Thymus (tissue), 11 donors: ENCODE measurements at regions not wholly inside any gene's neighbourhood (a gene's known extent, or its start where the extent isn't known, plus 50 kb on each side); places are given as distances from the start of the nearest gene placed in this dataset.

ENCODE experiments used
- DNase-seq, 9 donors: peaks; one replicate each; pipeline ENCODE4 v3.0.0-alpha.2; 2013; ENCODE audit warnings: low spot score in 9 of 9, low read depth in 6 of 9, missing footprints in 1 of 9
- H3K27ac ChIP-seq, 2 donors: one replicate each; pipeline ENCODE4 v1.5.1; 2013; ENCODE audit warnings: control low read depth in 1 of 2, low read depth in 1 of 2, low read length in 1 of 2, mild to moderate bottlenecking in 1 of 2, moderate library complexity in 1 of 2
- H3K27me3 ChIP-seq, 2 donors: one replicate each; pipeline ENCODE4 v1.5.1; 2013; ENCODE audit warnings: low read length in 1 of 2; ENCODE audit not compliant: control insufficient read depth in 2 of 2, insufficient read depth in 1 of 2
- H3K36me3 ChIP-seq, 2 donors: one replicate each; pipeline ENCODE4 v1.5.1; 2013; ENCODE audit warnings: low read length in 1 of 2, mild to moderate bottlenecking in 1 of 2, moderate library complexity in 1 of 2; ENCODE audit not compliant: control insufficient read depth in 2 of 2, insufficient read depth in 2 of 2
- H3K4me1 ChIP-seq, 2 donors: one replicate each; pipeline ENCODE4 v1.5.1; 2013; ENCODE audit warnings: low read length in 2 of 2; ENCODE audit not compliant: control insufficient read depth in 2 of 2, insufficient read depth in 2 of 2
- H3K4me3 ChIP-seq, 2 donors: one replicate each; pipeline ENCODE4 v1.5.1; 2013; ENCODE audit warnings: low read length in 2 of 2, control low read depth in 1 of 2, mild to moderate bottlenecking in 1 of 2
- H3K9me3 ChIP-seq, 2 donors: one replicate each; pipeline ENCODE4 v1.5.1; 2013; ENCODE audit warnings: low read length in 1 of 2, mild to moderate bottlenecking in 1 of 2; ENCODE audit not compliant: control insufficient read depth in 2 of 2, insufficient read depth in 1 of 2
- WGBS: extraction: QIAGEN DNeasy Blood & Tissue Kit; methylation state at CpG from one replicate; pipeline ENCODE4 v1.1.7; 2013; 5-methylcytosine and 5-hydroxymethylcytosine counted together
- donor health status: healthy.

DNA sequence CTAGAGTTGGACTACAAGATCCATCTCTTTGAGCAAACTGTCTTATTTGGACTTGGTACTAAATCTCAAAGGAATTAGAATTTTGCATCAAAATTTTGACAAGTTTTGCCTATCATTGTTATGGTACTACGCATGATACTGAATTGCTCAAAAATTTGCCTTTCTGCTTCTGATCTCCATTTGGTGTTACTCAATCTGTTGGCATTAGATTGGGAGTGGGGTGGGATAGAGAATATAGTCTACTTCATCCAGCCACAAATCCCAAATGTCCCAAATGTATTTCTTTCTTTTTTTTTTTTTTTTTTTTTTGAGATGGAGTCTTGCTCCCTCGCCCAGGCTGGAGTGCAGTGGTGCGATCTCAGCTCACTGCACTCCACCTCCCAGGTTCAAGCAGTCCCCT, 204.8 kb downstream of the TANC2 start:
- H3K27ac ChIP-seq, result no peak overlapping the region
- H3K36me3 ChIP-seq, result no peaks in the 10 kb centered on the region
- H3K9me3 ChIP-seq, result no peaks in the 10 kb centered on the region
- WGBS, result 96% methylated on average over 3 of the region's 3 CpGs
- DNase-seq, result no peak
- no peaks in the 10 kb centered on the region for H3K27me3 ChIP-seq
- H3K4me1 ChIP-seq, result no peaks in the 10 kb centered on the region
- H3K4me3 ChIP-seq, result no peak overlapping the region

DNA sequence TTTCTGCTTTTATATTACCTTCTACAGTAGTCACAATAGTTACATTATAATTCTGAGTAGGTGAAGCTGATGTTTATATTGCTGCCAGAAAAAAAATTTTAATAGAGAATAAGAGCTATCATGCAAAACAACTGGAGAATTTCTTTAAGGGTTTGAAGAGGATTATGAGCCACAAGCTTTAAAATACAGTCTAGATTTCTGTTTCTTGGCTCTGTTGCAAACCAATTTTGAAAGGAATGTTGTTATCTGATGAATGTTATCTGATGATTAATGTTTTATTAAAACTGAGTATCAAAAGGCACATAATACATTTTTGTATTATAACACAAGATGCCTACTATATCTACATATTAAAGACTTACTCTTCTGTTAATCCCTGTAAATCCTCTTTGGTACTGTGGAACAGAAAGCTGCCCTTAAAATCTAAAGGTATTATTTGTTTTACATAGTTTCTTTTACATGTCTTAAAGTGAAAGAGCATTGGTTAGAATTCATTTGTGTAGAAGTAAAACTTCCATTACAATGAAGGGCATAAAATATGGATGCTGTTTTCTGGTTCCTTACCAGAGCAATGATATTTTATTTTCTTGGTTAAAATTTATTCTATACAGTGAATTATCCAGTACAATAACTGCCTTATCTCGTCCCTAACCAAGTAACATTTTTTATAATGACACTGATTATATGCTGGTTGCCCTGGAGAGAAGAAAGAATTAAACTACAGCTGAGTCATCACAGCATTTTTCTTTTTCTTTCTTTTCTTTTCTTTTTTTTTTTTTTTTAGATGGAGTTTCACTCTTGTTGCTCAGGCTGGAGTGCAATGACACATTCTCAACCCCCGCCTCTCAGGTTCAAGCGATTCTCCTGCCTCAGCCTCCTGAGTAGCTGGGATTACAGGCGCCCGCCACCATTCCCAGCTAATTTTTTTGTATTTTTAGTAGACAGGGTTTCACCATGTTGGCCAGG, 205.7 kb downstream of the TANC2 start:
- WGBS, result 99% methylated on average over 5 of the region's 5 CpGs
- no peak overlapping the region for H3K27ac ChIP-seq
- H3K4me3 ChIP-seq, result no peak overlapping the region
- H3K36me3 ChIP-seq, result no peaks in the 10 kb centered on the region
- no peak for DNase-seq
- no peaks in the 10 kb centered on the region for H3K9me3 ChIP-seq
- no peaks in the 10 kb centered on the region for H3K4me1 ChIP-seq
- H3K27me3 ChIP-seq, result no peaks in the 10 kb centered on the region

DNA sequence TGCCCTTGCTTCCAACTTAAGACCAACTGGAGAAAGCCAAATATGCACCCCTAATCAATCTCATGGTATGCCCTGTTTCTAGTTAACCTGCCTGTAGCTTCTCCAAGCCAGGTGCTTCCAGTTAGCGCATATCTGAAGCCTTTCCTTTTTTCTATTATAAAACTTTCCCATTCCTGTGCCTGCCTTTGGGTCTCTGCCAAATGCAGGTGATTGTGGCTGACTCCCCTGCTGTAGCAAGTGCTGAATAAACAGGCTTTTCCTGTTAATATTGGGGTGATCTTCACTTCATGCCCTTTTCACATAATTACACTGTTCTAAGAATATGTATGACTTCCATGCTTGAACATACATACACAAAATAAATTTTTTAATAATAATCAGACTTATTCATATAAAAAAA, 207.4 kb downstream of the TANC2 start:
- no peaks in the 10 kb centered on the region for H3K9me3 ChIP-seq
- H3K27ac ChIP-seq, result no peak overlapping the region
- 100% methylated on average over 1 of the region's 1 CpG for WGBS
- no peak for DNase-seq
- no peaks in the 10 kb centered on the region for H3K4me1 ChIP-seq
- H3K27me3 ChIP-seq, result no peaks in the 10 kb centered on the region
- no peak overlapping the region for H3K4me3 ChIP-seq
- no peaks in the 10 kb centered on the region for H3K36me3 ChIP-seq

DNA sequence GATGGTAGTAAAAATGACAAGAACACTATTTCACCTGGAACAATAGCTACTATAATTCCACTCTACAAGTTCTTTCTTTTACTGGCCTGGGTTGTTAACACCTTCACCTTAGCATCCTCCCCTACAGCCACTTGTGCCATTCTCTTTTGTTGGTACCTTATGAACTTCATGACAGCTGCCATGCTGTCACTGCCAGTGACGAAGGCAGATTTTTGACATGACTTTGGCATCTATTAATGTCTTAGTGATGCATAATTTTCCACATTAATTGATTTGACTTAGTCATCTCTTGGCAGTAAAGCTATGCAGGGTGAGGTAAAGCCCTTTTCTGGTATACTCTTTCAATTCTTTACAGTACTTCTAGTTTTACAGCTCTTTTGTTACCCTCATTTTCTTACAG, 207.9 kb downstream of the TANC2 start:
- H3K9me3 ChIP-seq, result no peaks in the 10 kb centered on the region
- H3K4me1 ChIP-seq, result no peaks in the 10 kb centered on the region
- 98% methylated on average over 1 of the region's 1 CpG for WGBS
- no peak overlapping the region for H3K27ac ChIP-seq
- no peaks in the 10 kb centered on the region for H3K36me3 ChIP-seq
- H3K27me3 ChIP-seq, result no peaks in the 10 kb centered on the region
- no peak overlapping the region for H3K4me3 ChIP-seq
- DNase-seq, result no peak

DNA sequence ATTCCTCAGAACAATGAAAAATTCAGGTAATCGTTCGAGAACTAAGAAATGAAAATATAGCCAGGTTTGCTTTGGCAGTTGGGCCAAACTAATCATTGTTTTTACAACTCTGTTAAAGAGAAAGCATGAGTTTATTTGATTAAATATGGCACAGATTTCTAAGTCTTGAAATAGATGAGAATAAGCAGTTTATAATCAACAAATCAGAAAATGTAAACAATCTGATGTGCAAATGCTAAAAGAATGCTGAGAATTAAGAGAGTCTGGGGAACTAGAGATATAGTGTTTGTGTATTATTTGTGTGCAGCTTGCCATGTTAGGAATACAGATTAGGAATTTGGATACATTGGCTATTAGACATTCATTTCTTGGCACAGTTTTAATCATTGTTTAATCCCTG, 212.5 kb downstream of the TANC2 start:
- 95% methylated on average over 2 of the region's 2 CpGs for WGBS
- no peaks in the 10 kb centered on the region for H3K9me3 ChIP-seq
- no peak overlapping the region for H3K4me3 ChIP-seq
- no peaks in the 10 kb centered on the region for H3K36me3 ChIP-seq
- DNase-seq, result no peak
- H3K27ac ChIP-seq, result no peak overlapping the region
- H3K27me3 ChIP-seq, result no peaks in the 10 kb centered on the region
- no peaks in the 10 kb centered on the region for H3K4me1 ChIP-seq

DNA sequence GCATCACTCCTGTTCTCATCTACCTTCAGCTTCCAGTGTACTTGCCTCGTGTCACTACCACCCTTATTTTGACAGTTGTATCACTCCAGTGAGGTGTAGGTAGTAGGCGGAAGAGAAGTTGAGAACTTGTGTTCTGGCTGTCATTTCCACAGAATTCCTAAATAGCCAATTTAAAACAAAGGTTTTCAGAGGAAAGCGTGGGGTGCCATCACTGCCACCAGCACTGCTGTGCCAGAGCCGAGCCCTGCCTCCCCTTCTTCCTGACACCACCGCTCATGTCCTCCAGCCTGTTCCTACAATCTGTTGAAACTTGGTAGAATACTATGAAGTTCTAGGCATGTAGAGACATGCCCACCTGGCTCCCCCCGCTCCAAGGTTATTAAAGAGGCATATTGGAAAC, 215.8 kb downstream of the TANC2 start:
- Histone ChIP-seq H3K4me1 (no peaks in the 10 kb centered on the region), H3K4me3 (no peak overlapping the region), H3K36me3 (no peaks in the 10 kb centered on the region), H3K27me3 (no peaks in the 10 kb centered on the region), H3K27ac (no peak overlapping the region), H3K9me3 (no peaks in the 10 kb centered on the region)
- 97% methylated on average over 6 of the region's 6 CpGs for WGBS
- no peak for DNase-seq

DNA sequence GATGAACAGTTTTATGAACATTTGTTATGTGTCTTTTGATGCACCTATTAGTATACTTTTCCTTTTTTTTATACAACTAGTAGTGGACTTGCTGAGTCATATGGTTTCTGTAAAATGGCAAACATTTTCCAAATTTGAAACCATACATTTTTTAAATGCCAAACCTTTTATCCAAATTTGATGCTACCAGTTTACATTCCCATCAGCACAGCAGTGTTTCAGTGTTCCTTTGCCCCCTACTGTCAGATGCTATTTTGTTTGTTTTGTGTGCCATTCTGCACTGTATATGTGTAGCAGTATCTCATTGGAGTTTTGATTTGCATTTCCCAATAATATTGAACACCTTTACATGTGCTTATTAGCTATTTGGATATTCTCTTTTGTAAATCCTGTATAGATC, 219.4 kb downstream of the TANC2 start:
- no peak overlapping the region for H3K4me3 ChIP-seq
- no peaks in the 10 kb centered on the region for H3K36me3 ChIP-seq
- no peak overlapping the region for H3K27ac ChIP-seq
- no peaks in the 10 kb centered on the region for H3K27me3 ChIP-seq
- H3K4me1 ChIP-seq, result no peaks in the 10 kb centered on the region
- DNase-seq, result no peak
- H3K9me3 ChIP-seq, result no peaks in the 10 kb centered on the region

DNA sequence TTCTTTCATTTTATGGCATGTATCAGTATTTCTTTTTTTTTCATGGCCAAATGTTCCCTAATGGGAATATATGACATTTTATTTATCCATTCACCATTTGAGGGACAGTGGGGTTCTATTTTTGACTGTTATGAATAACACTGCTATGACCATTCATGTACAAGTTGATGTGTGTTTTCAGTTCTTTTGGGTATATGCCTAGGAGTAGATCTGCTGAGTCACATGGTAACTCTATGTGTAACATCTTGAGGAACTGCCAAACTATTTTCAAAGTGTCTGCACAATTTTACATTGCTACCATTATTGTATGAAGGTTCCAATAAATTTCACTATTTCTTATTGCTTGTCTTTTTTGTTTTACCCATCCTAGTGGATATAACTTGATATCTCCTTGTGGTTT, 223.0 kb downstream of the TANC2 start:
- Histone ChIP-seq H3K9me3 (no peaks in the 10 kb centered on the region), H3K27me3 (no peaks in the 10 kb centered on the region), H3K27ac (no peak overlapping the region), H3K36me3 (no peaks in the 10 kb centered on the region), H3K4me3 (no peak overlapping the region), H3K4me1 (no peaks in the 10 kb centered on the region)
- DNase-seq, result no peak

DNA sequence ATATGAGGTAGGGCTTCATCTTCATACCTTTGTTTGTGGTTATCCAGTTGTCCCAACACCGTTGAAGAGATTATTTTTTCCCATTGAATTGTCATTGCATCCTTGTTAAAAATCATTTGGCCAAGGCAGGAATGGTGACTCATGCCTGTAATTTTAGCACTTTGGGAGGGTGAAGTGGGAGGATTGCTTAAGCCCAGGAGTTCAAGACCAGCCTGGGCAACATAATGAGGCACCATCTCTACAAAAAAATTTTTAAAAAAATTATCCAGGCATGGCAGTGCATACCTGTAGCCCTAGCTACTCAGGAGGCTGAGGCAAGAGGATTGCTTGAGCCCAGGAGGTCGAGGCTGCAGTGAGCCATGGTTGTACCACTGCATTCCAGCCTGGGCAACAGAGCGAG, 223.9 kb downstream of the TANC2 start:
- 95% methylated on average over 3 of the region's 3 CpGs for WGBS

More for the DNA sequence above, 223.9 kb downstream of the TANC2 start:
- no peak overlapping the region for H3K27ac ChIP-seq
- no peaks in the 10 kb centered on the region for H3K27me3 ChIP-seq
- H3K4me3 ChIP-seq, result no peak overlapping the region
- no peaks in the 10 kb centered on the region for H3K36me3 ChIP-seq
- no peak for DNase-seq
- H3K9me3 ChIP-seq, result no peaks in the 10 kb centered on the region
- H3K4me1 ChIP-seq, result no peaks in the 10 kb centered on the region
